HG03103 (cell line): ENCODE measurements at regions not wholly inside any gene's neighbourhood (a gene's known extent, or its start where the extent isn't known, plus 50 kb on each side); places are given as distances from the start of the nearest gene placed in this dataset.

ENCODE experiments used
- ATAC-seq: cut with Tn5 transposase; IDR thresholded peaks from one replicate; pipeline ENCODE4 v1.9.1; 2021; ENCODE audit warnings: low read depth; ENCODE audit not compliant: unreplicated experiment

- ATAC-seq, result no peak
Observed at GRCh38 chr2:207235621-207236020, 69.9 kb upstream of the KLF7 start.

DNA sequence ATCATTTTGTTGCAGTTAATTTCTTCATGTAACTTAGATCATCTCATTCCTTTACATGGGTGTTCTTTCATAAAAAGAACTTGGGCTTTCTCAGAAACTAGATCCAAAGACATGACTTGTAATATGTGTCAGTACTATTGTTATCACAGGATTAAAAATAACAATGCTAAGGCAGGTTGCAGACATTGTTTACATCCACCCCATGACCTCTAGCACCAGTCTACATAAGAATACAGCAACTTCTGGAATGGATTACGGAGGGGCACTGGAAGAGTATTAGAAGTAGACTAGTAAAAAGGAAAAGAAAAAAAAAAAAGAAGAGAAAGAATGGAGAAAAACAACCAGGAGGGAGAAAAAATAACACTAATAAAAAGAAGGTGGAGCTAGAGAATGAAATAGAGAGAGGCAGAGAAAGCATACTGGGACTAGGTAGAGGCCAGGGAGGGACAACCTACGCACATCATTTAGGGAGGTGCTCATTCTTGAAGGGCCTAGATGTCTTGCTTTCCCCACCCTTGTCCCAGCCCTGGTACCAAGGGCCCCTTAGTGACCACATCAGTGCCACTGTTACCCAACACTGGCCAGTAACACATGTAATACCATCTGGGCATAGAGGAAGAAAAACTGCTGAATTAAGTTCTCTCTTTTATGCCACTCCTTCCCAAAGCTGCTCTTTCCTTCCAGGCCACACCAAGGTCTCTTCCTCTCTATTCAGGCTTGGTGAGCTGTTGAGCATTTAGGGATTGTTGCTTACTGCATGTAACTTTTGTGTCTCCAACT lies 70.6 kb upstream of the KLF7 start:
- ATAC-seq, result no peak

- ATAC-seq, result no peak
Observed at GRCh38 chr2:207238831-207239701, 73.3 kb upstream of the KLF7 start.

- ATAC-seq, result no peak
Observed at GRCh38 chr2:207239754-207240494, 74.2 kb upstream of the KLF7 start.

GRCh38 chr2:207240649-207241048 lies 74.9 kb upstream of the KLF7 start:
- no peak for ATAC-seq

- ATAC-seq, result no peak
Observed at GRCh38 chr2:207241198-207241597, 75.5 kb upstream of the KLF7 start.

DNA sequence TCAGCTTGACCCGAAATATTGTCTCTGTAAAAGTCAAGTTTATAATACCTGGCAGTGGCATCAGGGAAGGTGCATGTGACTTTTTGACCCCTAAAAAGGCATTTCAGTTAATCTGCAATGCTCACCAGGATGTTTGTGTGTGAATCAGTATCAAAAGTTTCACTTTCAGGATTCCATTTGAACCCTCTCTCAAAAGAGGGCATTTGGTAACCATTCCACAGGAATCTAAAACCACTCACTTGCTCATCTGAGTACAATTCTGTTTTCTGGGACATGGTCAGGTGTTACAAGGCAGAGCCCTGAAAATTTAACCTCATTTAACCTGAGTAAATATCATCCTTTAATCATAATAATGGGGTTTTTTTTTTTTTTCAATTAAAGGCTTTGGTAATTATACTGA lies 77.9 kb upstream of the KLF7 start:
- no peak for ATAC-seq

- ATAC-seq, result no peak
Observed at GRCh38 chr2:207244971-207245925, 79.5 kb upstream of the KLF7 start.

DNA sequence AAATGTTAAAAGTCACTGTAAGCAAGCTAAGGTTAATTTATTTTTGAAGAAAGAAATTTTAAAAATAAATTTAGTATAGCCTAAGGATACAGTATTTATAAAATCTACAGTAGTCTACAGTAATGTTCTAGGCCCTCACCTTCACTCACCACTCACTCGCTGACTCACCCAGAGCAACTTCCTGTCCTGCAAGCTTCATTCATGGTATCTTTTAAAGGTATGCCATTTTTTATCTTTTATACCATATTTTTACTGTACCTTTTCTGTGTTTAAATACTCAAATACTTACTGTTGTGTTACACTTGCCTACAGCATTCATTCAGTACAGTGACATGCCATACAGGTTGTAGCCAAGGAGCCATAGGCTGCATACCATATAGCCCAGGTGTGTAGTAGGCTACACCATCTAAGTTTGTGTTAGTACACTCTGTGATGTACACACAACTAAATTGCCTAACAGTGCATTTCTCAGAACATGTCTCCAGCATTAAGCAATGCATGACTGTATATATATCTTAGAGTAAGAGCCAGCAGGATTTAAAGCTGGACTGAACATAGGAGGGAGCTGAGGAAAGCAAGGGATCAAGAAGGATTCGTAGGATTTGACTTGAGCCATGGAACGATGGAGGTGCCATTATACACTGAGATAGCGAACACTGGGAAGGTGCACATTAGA lies 83.1 kb upstream of the KLF7 start:
- no peak for ATAC-seq

DNA sequence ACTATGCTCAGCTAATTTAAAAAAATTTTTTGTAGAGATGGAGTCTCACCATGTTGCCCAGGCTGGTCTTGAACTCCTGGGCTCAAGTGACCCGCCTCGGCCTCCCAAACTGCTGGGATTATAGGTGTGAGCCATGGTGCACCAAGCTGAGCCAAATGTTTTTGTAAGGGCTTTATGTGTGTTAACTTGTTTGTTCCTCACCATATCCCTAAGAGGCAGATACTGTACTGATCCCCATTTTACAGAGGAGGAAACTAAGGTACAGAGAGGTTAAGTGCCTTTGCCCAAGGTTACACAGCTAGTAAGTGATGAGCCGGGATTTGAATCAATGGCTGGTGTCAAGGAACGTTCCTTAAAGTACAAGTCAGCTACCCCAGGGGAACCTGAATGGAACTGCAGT lies 85.3 kb upstream of the KLF7 start:
- ATAC-seq, result no peak

DNA sequence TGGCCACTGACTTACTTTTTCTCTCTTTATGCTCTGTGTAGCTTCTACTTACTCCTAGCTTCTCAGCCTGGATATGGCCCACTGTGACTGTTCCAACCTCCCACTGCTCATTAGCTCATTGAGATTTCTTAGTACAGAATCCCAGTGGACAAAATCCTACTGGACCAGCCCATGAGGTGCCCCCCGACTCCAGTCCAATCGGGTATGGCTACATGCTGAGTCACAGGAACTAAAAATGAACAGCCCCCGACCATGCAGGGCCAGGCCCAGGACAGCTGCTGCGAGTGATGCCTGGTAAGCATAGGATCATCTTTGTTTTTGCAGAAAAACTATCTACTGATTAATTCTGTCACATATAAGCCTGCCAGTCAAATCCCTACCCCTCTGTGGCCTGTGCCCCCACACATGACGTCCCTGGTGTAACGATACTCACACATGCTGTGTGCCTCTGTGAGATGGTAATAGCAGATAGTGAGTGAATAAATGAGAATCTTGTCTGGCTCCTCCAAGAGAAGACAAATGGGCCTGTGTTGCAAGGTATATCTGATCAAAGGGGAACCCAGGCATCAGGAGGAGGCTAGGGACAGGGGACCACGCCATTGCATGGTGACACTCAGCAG lies 85.9 kb upstream of the KLF7 start:
- no peak for ATAC-seq

GRCh38 chr2:207252416-207252815 lies 86.7 kb upstream of the KLF7 start:
- ATAC-seq, result no peak

DNA sequence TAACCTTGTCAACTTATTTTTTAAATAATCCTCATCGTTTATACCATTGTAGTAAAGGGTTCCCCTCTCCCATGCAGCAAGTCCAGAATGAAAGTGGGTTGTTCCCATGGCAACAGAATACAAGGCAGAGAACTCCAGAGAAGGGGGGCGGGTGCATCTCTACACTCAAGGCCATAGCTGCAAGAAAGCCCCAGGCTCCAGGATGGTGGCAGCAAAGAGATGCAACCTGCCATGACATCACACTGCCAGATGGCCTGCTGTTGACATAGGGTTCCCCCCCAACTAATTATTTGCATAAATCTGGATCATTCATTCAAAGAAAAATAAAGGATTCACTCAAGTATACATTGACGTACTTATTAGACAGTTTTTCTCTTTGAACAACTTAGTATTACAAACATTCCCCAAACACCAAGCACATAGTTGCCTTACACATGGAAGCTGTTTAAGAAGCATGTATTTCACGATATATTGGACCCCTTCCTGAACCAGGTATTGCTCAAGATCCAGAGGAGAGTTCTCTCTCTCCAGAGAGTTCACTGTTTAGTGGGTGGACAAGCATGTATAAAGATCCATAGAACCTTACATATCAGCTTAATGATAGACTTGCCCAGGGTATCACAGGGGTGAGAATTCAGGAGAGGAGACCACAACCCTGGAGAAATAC lies 87.4 kb upstream of the KLF7 start:
- ATAC-seq, result no peak

DNA sequence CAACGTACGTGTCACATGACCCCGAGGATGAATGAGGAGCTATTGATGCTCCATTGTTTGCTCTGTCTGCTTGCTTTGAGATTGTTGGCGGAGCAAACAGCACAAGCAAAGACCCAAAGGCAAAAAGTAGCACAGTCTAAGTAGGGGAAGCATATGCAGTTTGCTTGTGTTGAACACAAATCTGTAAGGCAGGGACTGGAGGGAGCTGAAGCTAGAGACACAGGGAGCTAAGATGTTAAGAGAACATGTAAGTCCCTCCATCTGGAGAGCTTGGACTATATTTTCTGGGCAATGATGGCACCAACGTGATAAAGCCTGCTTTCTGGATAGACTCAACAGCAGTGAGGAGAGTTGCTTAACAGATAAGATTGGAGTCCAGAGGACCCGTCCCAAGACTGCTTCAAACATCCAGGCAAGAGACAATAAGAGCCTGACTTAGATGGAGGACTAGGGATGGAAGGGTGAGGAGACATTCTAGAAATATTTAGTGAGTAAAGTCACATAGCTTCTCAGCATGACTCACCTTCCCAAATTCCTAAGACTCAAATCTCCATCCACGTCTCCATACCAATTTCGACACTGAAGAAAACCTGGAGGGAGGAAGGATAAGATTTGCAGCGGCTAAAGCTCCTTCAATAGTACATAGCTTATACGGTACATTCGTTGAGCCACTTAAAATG lies 88.1 kb upstream of the KLF7 start:
- no peak for ATAC-seq

- ATAC-seq, result no peak
Observed at GRCh38 chr2:207254591-207255464, 89.1 kb upstream of the KLF7 start.

- no peak for ATAC-seq
Observed at GRCh38 chr2:207255565-207256470, 90.1 kb upstream of the KLF7 start.
